DND-41 (cell line): ENCODE measurements at regions not wholly inside any gene's neighbourhood (a gene's known extent, or its start where the extent isn't known, plus 50 kb on each side); places are given as distances from the start of the nearest gene placed in this dataset.

Experiments used
- ATAC-seq: fragments of 200-7000 bp; cut with Tn5 transposase; 3 replicates; pipeline ENCODE4 v1.9.1; 2021; ENCODE audit warnings: low read depth; ENCODE audit not compliant: insufficient read depth
- DNase-seq: peaks from one replicate; pipeline ENCODE4 v3.0.0-alpha.2; 2020
- H2AFZ ChIP-seq: 2 replicates; pipeline ENCODE4 v1.6.0; 2012; ENCODE audit warnings: low read depth, low read length
- H3K27ac ChIP-seq: 2 replicates; pipeline ENCODE4 v1.5.1; 2012; ENCODE audit warnings: low read length, inconsistent platforms
- H3K27me3 ChIP-seq: fragments of 200-600 bp; sonication (generic); 2 replicates; pipeline ENCODE4 v1.6.0; 2012; ENCODE audit warnings: low read length, mild to moderate bottlenecking, inconsistent platforms; ENCODE audit not compliant: insufficient read depth, poor library complexity
- H3K36me3 ChIP-seq: 2 replicates; pipeline ENCODE4 v1.5.1; 2012; ENCODE audit warnings: low read length, inconsistent platforms; ENCODE audit not compliant: insufficient read depth
- H3K4me1 ChIP-seq: 2 replicates; pipeline ENCODE4 v1.5.1; 2012; ENCODE audit warnings: mild to moderate bottlenecking, low read length; ENCODE audit not compliant: insufficient read depth
- H3K4me2 ChIP-seq: 2 replicates; pipeline ENCODE4 v1.6.0; 2012; ENCODE audit warnings: mild to moderate bottlenecking, moderate library complexity, low read length, inconsistent platforms; ENCODE audit not compliant: insufficient read depth
- H3K4me3 ChIP-seq, 2 experiments: fragments of 200-600 bp in 1 of 2; shearing (Covaris generic) in 1 of 2; 2 replicates each; pipeline ENCODE4 v1.5.1; 2012 to 2016; ENCODE audit warnings: inconsistent platforms in 2 of 2, low read length in 2 of 2, mild to moderate bottlenecking in 2 of 2, low read depth in 1 of 2, moderate library complexity in 1 of 2
- H3K79me2 ChIP-seq: 2 replicates; pipeline ENCODE4 v1.6.0; 2012; ENCODE audit warnings: low read length, inconsistent platforms; ENCODE audit not compliant: insufficient read depth
- H3K9ac ChIP-seq: 2 replicates; pipeline ENCODE4 v1.6.0; 2012; ENCODE audit warnings: low read depth, mild to moderate bottlenecking, inconsistent platforms, low read length, moderate library complexity
- H3K9me3 ChIP-seq: 2 replicates; pipeline ENCODE4 v1.5.1; 2012; ENCODE audit warnings: low read length, moderate library complexity, mild to moderate bottlenecking, inconsistent platforms; ENCODE audit not compliant: insufficient read depth, severe bottlenecking
- H4K20me1 ChIP-seq: 2 replicates; pipeline ENCODE4 v1.6.0; 2012; ENCODE audit warnings: low read length; ENCODE audit not compliant: insufficient read depth
- EZH2 ChIP-seq: IDR thresholded peaks from 3 replicates; pipeline ENCODE4 v1.6.1; 2012; ENCODE audit warnings: borderline replicate concordance, low read depth, mild to moderate bottlenecking, moderate library complexity, low read length, inconsistent platforms; ENCODE audit not compliant: severe bottlenecking
- TF ChIP-seq, protein P1 (sequence below): IDR thresholded peaks from 2 replicates; pipeline ENCODE4 v1.5.1; 2012; ENCODE audit warnings: borderline replicate concordance, low read length, moderate library complexity, mild to moderate bottlenecking; ENCODE audit not compliant: poor library complexity, severe bottlenecking; ENCODE audit errors: extremely low read depth

DNA sequence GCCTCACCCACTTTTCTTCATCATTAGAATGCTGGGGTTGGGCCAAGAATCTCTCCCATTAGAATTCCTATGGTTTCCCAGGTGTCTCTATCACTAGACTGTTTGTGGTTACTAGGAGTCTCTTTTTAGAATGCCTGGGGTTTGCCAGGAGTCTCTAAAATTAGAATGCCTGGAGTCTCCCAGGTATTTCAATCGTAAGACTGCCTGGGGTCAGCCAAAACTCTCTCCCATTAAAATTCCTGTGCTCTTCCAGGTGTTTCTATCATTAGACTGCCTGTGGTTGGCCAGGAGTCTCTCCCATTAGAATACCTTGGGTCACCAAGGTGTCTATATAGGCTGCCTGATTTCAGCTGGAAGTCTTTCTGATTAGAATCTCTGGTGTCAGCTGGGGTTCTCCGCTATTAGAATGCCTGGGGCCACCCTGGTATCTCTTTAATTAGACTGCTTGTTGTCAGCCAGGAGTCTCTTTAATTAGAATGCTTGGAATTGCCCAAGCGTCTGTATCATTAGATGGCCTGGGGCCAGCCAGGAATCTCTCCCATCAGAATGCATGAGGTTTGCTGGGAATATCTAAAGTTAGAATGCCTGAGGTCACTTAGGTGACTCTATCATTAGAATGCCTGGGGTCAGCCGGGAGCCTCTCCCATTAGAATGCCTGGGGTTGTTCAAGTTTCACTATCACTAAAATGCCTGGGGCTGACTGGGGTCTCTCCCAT is 1479.2 kb downstream of the UQCRFS1 start:
- no peaks in the 10 kb centered on the region for H3K4me1 ChIP-seq
- no peaks in the 10 kb centered on the region for H3K79me2 ChIP-seq
- H4K20me1 ChIP-seq, result no peaks in the 10 kb centered on the region
- H3K36me3 ChIP-seq, result 0 out of 2 replicates have a peak, but pooled peaks cover 6% of the 10 kb centered on the region
- H2AFZ ChIP-seq, result no peak overlapping the region
- H3K27ac ChIP-seq, result no peak overlapping the region
- ATAC-seq (no peak), DNase-seq (no peak)
- no peaks in the 10 kb centered on the region for H3K27me3 ChIP-seq
- H3K9me3 ChIP-seq, result peaks cover 20% of the 10 kb centered on the region
- H3K4me2 ChIP-seq, result no peak overlapping the region
- TF ChIP-seq EZH2, result no peak
- TF ChIP-seq, protein P1, sequence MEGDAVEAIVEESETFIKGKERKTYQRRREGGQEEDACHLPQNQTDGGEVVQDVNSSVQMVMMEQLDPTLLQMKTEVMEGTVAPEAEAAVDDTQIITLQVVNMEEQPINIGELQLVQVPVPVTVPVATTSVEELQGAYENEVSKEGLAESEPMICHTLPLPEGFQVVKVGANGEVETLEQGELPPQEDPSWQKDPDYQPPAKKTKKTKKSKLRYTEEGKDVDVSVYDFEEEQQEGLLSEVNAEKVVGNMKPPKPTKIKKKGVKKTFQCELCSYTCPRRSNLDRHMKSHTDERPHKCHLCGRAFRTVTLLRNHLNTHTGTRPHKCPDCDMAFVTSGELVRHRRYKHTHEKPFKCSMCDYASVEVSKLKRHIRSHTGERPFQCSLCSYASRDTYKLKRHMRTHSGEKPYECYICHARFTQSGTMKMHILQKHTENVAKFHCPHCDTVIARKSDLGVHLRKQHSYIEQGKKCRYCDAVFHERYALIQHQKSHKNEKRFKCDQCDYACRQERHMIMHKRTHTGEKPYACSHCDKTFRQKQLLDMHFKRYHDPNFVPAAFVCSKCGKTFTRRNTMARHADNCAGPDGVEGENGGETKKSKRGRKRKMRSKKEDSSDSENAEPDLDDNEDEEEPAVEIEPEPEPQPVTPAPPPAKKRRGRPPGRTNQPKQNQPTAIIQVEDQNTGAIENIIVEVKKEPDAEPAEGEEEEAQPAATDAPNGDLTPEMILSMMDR, result no peak
- H3K9ac ChIP-seq, result no peak overlapping the region
- no peak overlapping the region for H3K4me3 ChIP-seq

DNA sequence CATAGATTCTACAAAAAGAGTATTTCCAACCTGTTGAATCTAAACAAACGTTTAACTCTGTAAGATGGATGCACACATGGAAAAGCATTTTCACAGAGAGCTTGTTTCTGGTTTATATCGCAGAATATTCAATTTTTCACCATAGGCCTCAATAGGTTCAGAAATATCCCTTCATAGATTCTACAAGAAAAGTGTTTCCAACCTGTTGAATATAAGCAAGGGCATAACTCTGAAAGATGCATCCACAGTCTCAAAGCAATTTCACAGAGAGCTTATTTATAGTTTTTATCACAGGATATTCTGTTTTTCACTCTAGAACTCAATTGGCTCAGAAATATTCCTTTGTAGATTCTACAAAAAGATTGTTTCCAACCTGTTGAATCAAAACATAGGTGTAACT is 1483.6 kb downstream of the UQCRFS1 start:
- H4K20me1 ChIP-seq, result no peaks in the 10 kb centered on the region
- H3K4me1 ChIP-seq, result no peaks in the 10 kb centered on the region
- no peaks in the 10 kb centered on the region for H3K27me3 ChIP-seq
- H3K9me3 ChIP-seq, result peaks cover 31% of the 10 kb centered on the region
- H3K9ac ChIP-seq, result no peak overlapping the region
- no peak overlapping the region for H3K27ac ChIP-seq
- ATAC-seq (no peak), DNase-seq (no peak)
- H3K4me2 ChIP-seq, result no peak overlapping the region
- TF ChIP-seq, protein P1, result no peak
- TF ChIP-seq EZH2, result no peak
- 0 out of 2 replicates have a peak, but pooled peaks cover 6% of the 10 kb centered on the region for H3K36me3 ChIP-seq
- no peak overlapping the region for H2AFZ ChIP-seq
- H3K4me3 ChIP-seq, result no peak overlapping the region
- H3K79me2 ChIP-seq, result no peaks in the 10 kb centered on the region

DNA sequence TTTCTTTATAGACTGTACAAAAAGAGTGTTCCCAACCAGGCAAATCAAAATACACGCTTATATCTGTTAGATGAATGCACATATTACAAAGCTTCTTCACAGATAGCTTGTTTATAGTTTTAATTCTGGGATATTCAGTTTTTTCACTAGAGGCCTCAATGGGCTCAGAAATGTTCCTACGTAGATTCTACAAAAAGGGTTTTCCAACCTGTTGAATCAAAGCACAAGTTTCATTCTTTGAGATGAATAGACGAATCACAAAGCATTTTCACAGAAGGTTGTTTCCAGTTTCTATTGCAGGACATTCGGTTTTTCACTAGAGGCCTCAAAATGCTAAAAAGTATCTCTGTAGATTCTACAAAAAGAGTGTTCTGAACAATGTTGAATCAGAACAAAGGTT is 1490.3 kb downstream of the UQCRFS1 start:
- no peak for ATAC-seq
- no peak overlapping the region for H2AFZ ChIP-seq
- H3K9ac ChIP-seq, result no peak overlapping the region
- no peak for TF ChIP-seq EZH2
- TF ChIP-seq, protein P1, result no peak
- no peaks in the 10 kb centered on the region for H3K27me3 ChIP-seq
- H3K4me2 ChIP-seq, result no peak overlapping the region
- no peaks in the 10 kb centered on the region for H4K20me1 ChIP-seq
- peaks cover 9% of the 10 kb centered on the region for H3K9me3 ChIP-seq
- no peaks in the 10 kb centered on the region for H3K79me2 ChIP-seq
- DNase-seq, result no peak
- no peak overlapping the region for H3K27ac ChIP-seq
- no peaks in the 10 kb centered on the region for H3K36me3 ChIP-seq
- H3K4me3 ChIP-seq, result no peak overlapping the region
- H3K4me1 ChIP-seq, result no peaks in the 10 kb centered on the region
